ENCODE measurements at regions not wholly inside any gene's neighbourhood (a gene's known extent, or its start where the extent isn't known, plus 50 kb on each side); places are given as distances from the start of the nearest gene placed in this dataset.
"Not testable (repeated sequence)": the region's sequence is repeated elsewhere in the genome, so short reads cannot be mapped to it uniquely, and the experiment has no call there.

DNA sequence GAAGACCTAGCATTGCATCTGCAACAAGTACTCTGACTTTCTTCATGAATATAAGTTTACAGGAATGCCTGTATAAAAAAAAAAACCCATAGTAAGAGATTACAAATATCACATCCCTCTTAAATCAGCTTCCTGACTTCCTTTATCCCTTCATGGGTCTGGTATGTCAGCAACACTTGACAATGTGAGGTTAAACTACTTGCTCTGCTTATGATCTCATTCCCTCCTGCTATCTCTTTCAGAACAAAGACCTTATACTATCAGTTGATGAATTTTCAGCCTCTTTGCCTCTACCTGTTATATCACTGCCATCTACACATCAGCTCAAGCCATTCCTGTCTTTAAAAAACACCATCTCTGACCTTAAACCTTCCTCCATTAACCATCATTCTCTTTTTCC is 130.9 kb upstream of the SAMSN1 start:
- ChIA-PET POLR2A (interaction anchor here in 1 of 2 donors (0.6 to 2.1 kb wide), 3 partner anchors 33 to 294 kb away, joined by 3 to 6 read pairs (median 4); no protein-coding TSS in a partner anchor), CTCF (interaction anchor here (0.6 to 1.6 kb wide), 4 partner anchors 10 to 66 kb away, joined by 3 to 7 read pairs (median 4); no protein-coding TSS in a partner anchor)
- Histone ChIP-seq H3K27me3 (replicated peaks in 1 of 2; ENCODE audit: control insufficient read depth in 2 of 2, extremely low read depth in 1 of 2, insufficient read depth in 2 of 2, low read length in 1 of 2) (no peaks in the 10 kb centered on the region), H3K36me3 (ENCODE audit: control insufficient read depth in 2 of 2, extremely low read depth in 1 of 2, insufficient read depth in 1 of 2, low read length in 1 of 2) (no peaks in the 10 kb centered on the region), H3K4me3 (ENCODE audit: control insufficient read depth in 1 of 2, extremely low read depth in 1 of 2, low read length in 1 of 2) (no peak overlapping the region), H3K9me3 (no peaks in the 10 kb centered on the region), H3K4me1 (ENCODE audit: control insufficient read depth in 1 of 2, extremely low read depth in 1 of 2, insufficient read depth in 2 of 2, low read length in 2 of 2) (peaks cover 16 to 27% of the 10 kb centered on the region in 2 experiments), H3K27ac (ENCODE audit: low read length) (peak overlapping the region; percentile 95)
- Mint-ChIP-seq H3K9me3 (peaks cover 0 to 7% (median 0%) of the 10 kb centered on the region in 3 donors), H3K27ac (peak overlapping the region; percentile 98 to 100), H3K36me3 (peaks cover 2% of the 10 kb centered on the region), H3K4me3 (peak overlapping the region; percentile 1 to 76 (median 9)), H3K27me3 (no peaks in the 10 kb centered on the region), H3K4me1 (peaks cover 49 to 58% (median 56%) of the 10 kb centered on the region in 3 donors)
- ATAC-seq (replicated peaks in 1 of 4) (no peak), DNase-seq (peak in 1 of 35 experiments; percentile 7)

GRCh38 chr21:14675774-14676530 is 129.8 kb upstream of the SAMSN1 start:
- Mint-ChIP-seq H3K27me3 (no peaks in the 10 kb centered on the region), H3K36me3 (no peaks in the 10 kb centered on the region), H3K9me3 (peaks cover 0 to 7% (median 0%) of the 10 kb centered on the region in 3 donors), H3K4me1 (peaks cover 49 to 59% (median 56%) of the 10 kb centered on the region in 3 donors), H3K27ac (peak overlapping the region; percentile 98 to 100), H3K4me3 (peak overlapping the region; percentile 51 to 76 (median 59))
- H3K4me1 ChIP-seq (ENCODE audit: control insufficient read depth in 1 of 2, extremely low read depth in 1 of 2, insufficient read depth in 2 of 2, low read length in 2 of 2), result peaks cover 16 to 27% of the 10 kb centered on the region in 2 experiments
- WGBS (ENCODE audit: insufficient coverage), result 0% methylated on average over 2 of the region's 7 CpGs
- ChIA-PET CTCF (interaction anchor here in 1 of 2 donors (0.6 to 1.6 kb wide), 5 partner anchors 9 to 105 kb away, joined by 3 to 10 read pairs (median 4); no protein-coding TSS in a partner anchor), POLR2A (interaction anchor here (0.6 to 2.1 kb wide), 4 partner anchors 34 to 429 kb away, joined by 3 to 6 read pairs (median 3); no protein-coding TSS in a partner anchor)
- H3K9me3 ChIP-seq, result no peaks in the 10 kb centered on the region
- peak overlapping the region; percentile 95 for H3K27ac ChIP-seq (ENCODE audit: low read length)
- DNase-seq (peak in 30 of 35 experiments; percentile 0 to 70 (median 10)), ATAC-seq (replicated peaks in 1 of 4) (peak; percentile 93 to 95 (median 94))
- H3K36me3 ChIP-seq (ENCODE audit: control insufficient read depth in 2 of 2, extremely low read depth in 1 of 2, insufficient read depth in 1 of 2, low read length in 1 of 2), result no peaks in the 10 kb centered on the region
- peak overlapping the region; percentile 5 to 13 for H3K4me3 ChIP-seq (ENCODE audit: control insufficient read depth in 1 of 2, extremely low read depth in 1 of 2, low read length in 1 of 2)
- no peaks in the 10 kb centered on the region for H3K27me3 ChIP-seq (replicated peaks in 1 of 2; ENCODE audit: control insufficient read depth in 2 of 2, extremely low read depth in 1 of 2, insufficient read depth in 2 of 2, low read length in 1 of 2)

DNA sequence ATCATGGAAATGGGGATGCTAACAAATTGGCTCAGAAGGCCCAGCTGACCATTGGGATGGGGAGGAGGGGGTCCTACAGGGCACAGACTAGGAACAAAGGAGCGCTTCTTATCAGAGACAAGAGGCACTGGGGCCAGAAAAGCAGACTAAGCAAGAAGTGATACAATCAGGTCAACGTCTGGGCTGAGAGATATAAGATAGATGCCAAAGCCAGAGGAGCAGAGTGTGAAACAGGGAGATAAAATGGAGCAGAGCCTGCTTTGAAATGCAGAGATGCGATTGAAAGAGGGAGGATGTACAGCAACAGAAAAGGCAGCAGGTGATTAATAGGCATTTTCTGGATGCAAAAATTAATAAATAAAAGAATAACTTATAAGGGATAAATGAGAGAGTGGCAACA is 127.5 kb upstream of the SAMSN1 start:
- POLR2A ChIA-PET, result interaction anchor here (0.6 kb wide), 2 partner anchors 94 to 291 kb away, joined by 3 to 11 read pairs; partner anchors contain the start of gene HSPA13 (in 1 of the 2)
- 44% methylated on average over 2 of the region's 3 CpGs for WGBS (ENCODE audit: insufficient coverage)

DNA sequence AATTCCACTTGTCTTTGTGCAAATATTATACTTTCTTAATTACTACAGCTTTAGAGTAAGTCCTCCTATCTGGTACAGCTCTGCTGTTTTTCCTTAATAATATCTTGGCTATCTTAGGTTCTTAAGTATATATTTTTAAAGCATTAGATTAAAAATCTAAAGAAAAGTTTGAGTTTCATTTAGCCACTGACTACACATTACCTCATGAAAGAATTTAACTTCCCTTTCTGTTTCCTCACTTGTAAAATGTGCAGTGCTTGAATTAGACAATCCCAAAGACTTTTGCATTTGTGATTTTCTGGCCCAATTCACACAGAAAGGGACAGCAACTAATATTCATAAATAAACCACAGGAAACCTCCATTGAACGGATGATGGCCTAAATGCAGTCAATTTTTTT is 126.4 kb upstream of the SAMSN1 start:
- H3K4me1 ChIP-seq (ENCODE audit: control insufficient read depth in 1 of 2, extremely low read depth in 1 of 2, insufficient read depth in 2 of 2, low read length in 2 of 2), result peaks cover 11 to 27% of the 10 kb centered on the region in 2 experiments
- no peaks in the 10 kb centered on the region for H3K36me3 ChIP-seq (ENCODE audit: control insufficient read depth in 2 of 2, extremely low read depth in 1 of 2, insufficient read depth in 1 of 2, low read length in 1 of 2)
- no peaks in the 10 kb centered on the region for H3K27me3 ChIP-seq (replicated peaks in 1 of 2; ENCODE audit: control insufficient read depth in 2 of 2, extremely low read depth in 1 of 2, insufficient read depth in 2 of 2, low read length in 1 of 2)
- no peaks in the 10 kb centered on the region for H3K36me3 Mint-ChIP-seq
- CTCF ChIA-PET, result interaction anchor here in 1 of 2 donors (0.6 kb wide), 1 partner anchor 132 kb away, joined by 3 read pairs; no protein-coding TSS in a partner anchor
- no peak for DNase-seq
- POLR2A ChIA-PET, result interaction anchor here in 1 of 2 donors (1.0 kb wide), 1 partner anchor 225 kb away, joined by 4 read pairs; no protein-coding TSS in a partner anchor
- H3K4me3 ChIP-seq (ENCODE audit: control insufficient read depth in 1 of 2, extremely low read depth in 1 of 2, low read length in 1 of 2), result no peak overlapping the region
- no CpG with 5 or more reads among the region's 1 CpG for WGBS (ENCODE audit: insufficient coverage)
- H3K9me3 Mint-ChIP-seq, result peaks cover 0 to 4% (median 2%) of the 10 kb centered on the region in 3 donors
- no peaks in the 10 kb centered on the region for H3K9me3 ChIP-seq
- peaks cover 37 to 44% (median 40%) of the 10 kb centered on the region in 3 donors for H3K4me1 Mint-ChIP-seq
- H3K4me3 Mint-ChIP-seq, result no peak overlapping the region
- no peaks in the 10 kb centered on the region for H3K27me3 Mint-ChIP-seq
- H3K27ac ChIP-seq (ENCODE audit: low read length), result no peak overlapping the region
- H3K27ac Mint-ChIP-seq, result no peak overlapping the region
- no peak for ATAC-seq (replicated peaks in 1 of 4)

More for the DNA sequence above, 127.5 kb upstream of the SAMSN1 start:
- no peak overlapping the region for H3K4me3 Mint-ChIP-seq
- H3K36me3 ChIP-seq (ENCODE audit: control insufficient read depth in 2 of 2, extremely low read depth in 1 of 2, insufficient read depth in 1 of 2, low read length in 1 of 2), result no peaks in the 10 kb centered on the region
- no peak for ATAC-seq (replicated peaks in 1 of 4)
- no peak for DNase-seq
- no peaks in the 10 kb centered on the region for H3K27me3 ChIP-seq (replicated peaks in 1 of 2; ENCODE audit: control insufficient read depth in 2 of 2, extremely low read depth in 1 of 2, insufficient read depth in 2 of 2, low read length in 1 of 2)
- H3K27ac ChIP-seq (ENCODE audit: low read length), result no peak overlapping the region
- no peaks in the 10 kb centered on the region for H3K27me3 Mint-ChIP-seq
- no peak overlapping the region for H3K4me3 ChIP-seq (ENCODE audit: control insufficient read depth in 1 of 2, extremely low read depth in 1 of 2, low read length in 1 of 2)
- H3K9me3 ChIP-seq, result no peaks in the 10 kb centered on the region
- H3K27ac Mint-ChIP-seq, result peak overlapping the region in 1 of 2 donors; percentile 0
- peaks cover 49 to 52% (median 52%) of the 10 kb centered on the region in 3 donors for H3K4me1 Mint-ChIP-seq
- peaks cover 0 to 7% (median 4%) of the 10 kb centered on the region in 3 donors for H3K9me3 Mint-ChIP-seq
- CTCF ChIA-PET, result interaction anchor here in 1 of 2 donors (0.5 kb wide), 1 partner anchor 37 kb away, joined by 5 read pairs; no protein-coding TSS in a partner anchor
- no peaks in the 10 kb centered on the region for H3K36me3 Mint-ChIP-seq
- peaks cover 16 to 27% of the 10 kb centered on the region in 2 experiments for H3K4me1 ChIP-seq (ENCODE audit: control insufficient read depth in 1 of 2, extremely low read depth in 1 of 2, insufficient read depth in 2 of 2, low read length in 2 of 2)

DNA sequence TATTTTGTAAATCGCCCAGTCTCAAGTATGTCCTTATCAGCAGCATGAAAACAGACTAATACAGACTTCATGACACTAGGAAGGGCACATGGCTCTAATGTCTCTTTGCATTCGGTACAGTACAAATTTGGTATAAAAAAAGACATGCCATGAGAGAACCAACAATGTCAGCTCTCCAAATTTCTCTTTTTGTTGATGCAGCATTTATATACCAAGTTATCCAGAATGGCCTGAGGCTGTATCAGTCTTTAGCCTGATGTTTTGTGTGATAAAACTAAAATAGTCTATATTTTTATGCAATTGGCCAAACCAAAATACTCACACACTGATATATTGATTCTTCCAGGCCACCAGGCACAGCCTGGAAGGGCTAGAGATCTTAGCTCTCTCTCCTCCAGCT is 124.3 kb upstream of the SAMSN1 start:
- CTCF ChIA-PET, result no interaction called here
- WGBS (ENCODE audit: insufficient coverage), result 100% methylated on average over 1 of the region's 2 CpGs
- no peak for ATAC-seq (replicated peaks in 1 of 4)

DNA sequence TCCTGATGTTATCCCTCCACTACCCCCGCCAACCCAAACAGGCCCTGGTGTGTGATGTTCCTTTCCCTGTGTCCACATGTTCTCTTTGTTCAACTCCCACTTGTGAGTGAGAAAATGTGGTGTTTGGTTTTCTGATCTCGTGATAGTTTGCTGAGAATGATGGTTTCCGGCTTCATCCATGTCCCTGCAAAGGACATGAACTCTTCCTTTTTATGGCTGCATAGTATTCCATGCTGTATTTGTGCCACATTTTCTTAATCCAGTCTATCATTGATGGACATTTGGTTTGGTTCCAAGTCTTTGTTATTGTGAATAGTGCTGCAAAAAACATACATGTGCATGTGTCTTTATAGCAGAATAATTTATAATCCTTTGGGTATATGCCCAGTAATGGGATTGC is 123.0 kb upstream of the SAMSN1 start:
- H3K27ac Mint-ChIP-seq; H3K4me3 ChIP-seq (ENCODE audit: control insufficient read depth in 1 of 2, extremely low read depth in 1 of 2, low read length in 1 of 2); POLR2A ChIA-PET; H3K27ac ChIP-seq (ENCODE audit: low read length); H3K4me3 Mint-ChIP-seq; CTCF ChIA-PET; H3K36me3 Mint-ChIP-seq; H3K36me3 ChIP-seq (ENCODE audit: control insufficient read depth in 2 of 2, extremely low read depth in 1 of 2, insufficient read depth in 1 of 2, low read length in 1 of 2); DNase-seq; ATAC-seq (replicated peaks in 1 of 4); H3K27me3 Mint-ChIP-seq; H3K27me3 ChIP-seq (replicated peaks in 1 of 2; ENCODE audit: control insufficient read depth in 2 of 2, extremely low read depth in 1 of 2, insufficient read depth in 2 of 2, low read length in 1 of 2); H3K9me3 Mint-ChIP-seq; H3K9me3 ChIP-seq: not testable (repeated sequence)
- H3K4me1 ChIP-seq (ENCODE audit: control insufficient read depth in 1 of 2, extremely low read depth in 1 of 2, insufficient read depth in 2 of 2, low read length in 2 of 2), result peaks cover 0 to 11% of the 10 kb centered on the region in 2 experiments
- peaks cover 12 to 34% (median 14%) of the 10 kb centered on the region in 3 donors for H3K4me1 Mint-ChIP-seq
- 100% methylated on average over 1 of the region's 3 CpGs for WGBS (ENCODE audit: insufficient coverage)

More for the DNA sequence above, 124.3 kb upstream of the SAMSN1 start:
- H3K4me3 ChIP-seq (ENCODE audit: control insufficient read depth in 1 of 2, extremely low read depth in 1 of 2, low read length in 1 of 2), result no peak overlapping the region
- Mint-ChIP-seq H3K4me1 (peaks cover 17 to 26% (median 20%) of the 10 kb centered on the region in 3 donors), H3K4me3 (no peak overlapping the region), H3K27me3 (no peaks in the 10 kb centered on the region), H3K36me3 (no peaks in the 10 kb centered on the region), H3K27ac (peak overlapping the region; percentile 4 to 29), H3K9me3 (peaks cover 0 to 4% (median 0%) of the 10 kb centered on the region in 3 donors)
- no peaks in the 10 kb centered on the region for H3K9me3 ChIP-seq
- H3K27ac ChIP-seq (ENCODE audit: low read length), result no peak overlapping the region
- H3K36me3 ChIP-seq (ENCODE audit: control insufficient read depth in 2 of 2, extremely low read depth in 1 of 2, insufficient read depth in 1 of 2, low read length in 1 of 2), result no peaks in the 10 kb centered on the region
- no peaks in the 10 kb centered on the region for H3K27me3 ChIP-seq (replicated peaks in 1 of 2; ENCODE audit: control insufficient read depth in 2 of 2, extremely low read depth in 1 of 2, insufficient read depth in 2 of 2, low read length in 1 of 2)
- no peak for DNase-seq
- POLR2A ChIA-PET, result no interaction called here
- H3K4me1 ChIP-seq (ENCODE audit: control insufficient read depth in 1 of 2, extremely low read depth in 1 of 2, insufficient read depth in 2 of 2, low read length in 2 of 2), result peaks cover under 1 to 12% of the 10 kb centered on the region in 2 experiments
